H1 (cell line): ENCODE measurements at regions not wholly inside any gene's neighbourhood (a gene's known extent, or its start where the extent isn't known, plus 50 kb on each side); places are given as distances from the start of the nearest gene placed in this dataset.
A peak's percentile ranks its signal among the peaks of the same experiment; 100 is the strongest.

Experiments used
- CTCF ChIA-PET: fragments of 300-600 bp; sonication (Branson Sonifier 250); formaldehyde crosslinking; loops from one replicate; lab custom pipeline; 2021; ENCODE audit not compliant: partially characterized antibody; lab: Charles Lee
- POLR2A ChIA-PET: fragments of 300-600 bp; sonication (Branson Sonifier 250); formaldehyde crosslinking; loops from one replicate; lab custom pipeline; 2021; ENCODE audit warnings: inconsistent platforms; ENCODE audit not compliant: partially characterized antibody; lab: Charles Lee
- DNase-seq, 2 experiments: peaks; one replicate each; pipeline versions ENCODE4 v3.0.0 to v3.0.0-alpha.2; 2010 to 2022; ENCODE audit warnings: low spot score in 2 of 2, low read depth in 1 of 2, mixed read lengths in 1 of 2
- FAIRE-seq: peaks from 2 replicates; lab custom pipeline; 2011; peaks lifted over from hg19 to GRCh38; lab: Jason Lieb, UNC
- H2AFZ ChIP-seq: 2 replicates; pipeline ENCODE4 v1.8.1; 2012; ENCODE audit warnings: low read length, inconsistent platforms
- H2AK5ac ChIP-seq: 2 replicates; pipeline ENCODE4 v1.6.1; 2013; ENCODE audit warnings: low read depth, low read length
- H2BK120ac ChIP-seq: replicated peaks from 2 replicates; pipeline ENCODE3; 2013; ENCODE audit warnings: low read depth, low read length, inconsistent platforms
- H2BK12ac ChIP-seq: 2 replicates; pipeline ENCODE4 v1.6.1; 2013; ENCODE audit warnings: low read depth, low read length
- H2BK15ac ChIP-seq: 2 replicates; pipeline ENCODE4 v1.6.1; 2013; ENCODE audit warnings: low read length
- H2BK20ac ChIP-seq: 2 replicates; pipeline ENCODE4 v1.6.1; 2013; ENCODE audit warnings: low read length
- H2BK5ac ChIP-seq: 2 replicates; pipeline ENCODE4 v1.6.1; 2013; ENCODE audit warnings: low read depth, low read length
- H3K14ac ChIP-seq: 2 replicates; pipeline ENCODE4 v1.6.1; 2013; ENCODE audit warnings: inconsistent platforms; ENCODE audit not compliant: insufficient read length
- H3K18ac ChIP-seq: 2 replicates; pipeline ENCODE4 v1.6.1; 2013; ENCODE audit warnings: low read length; ENCODE audit errors: extremely low read depth
- H3K23ac ChIP-seq: 2 replicates; pipeline ENCODE4 v1.6.1; 2013; ENCODE audit warnings: inconsistent platforms; ENCODE audit not compliant: insufficient read length
- H3K23me2 ChIP-seq: 2 replicates; pipeline ENCODE4 v1.6.1; 2013; ENCODE audit warnings: low read depth, low read length
- H3K27ac ChIP-seq: 2 replicates; pipeline ENCODE4 v1.6.1; 2011; ENCODE audit warnings: low read depth, low read length, inconsistent platforms
- H3K27me3 ChIP-seq, 4 experiments: replicated peaks in 1 of 4; 1 replicate in 1 of 4; 2 replicates in 3 of 4; pipeline versions ENCODE4 v1.6.1 to v1.8.1; 2011 to 2013; ENCODE audit warnings: low read length in 3 of 4, mild to moderate bottlenecking in 3 of 4, inconsistent platforms in 2 of 4, mixed read lengths in 2 of 4, moderate library complexity in 1 of 4; ENCODE audit not compliant: control insufficient read depth in 3 of 4, insufficient read depth in 3 of 4; ENCODE audit errors: extremely low read depth in 1 of 4
- H3K36me3 ChIP-seq, 4 experiments: 2 replicates each; pipeline versions ENCODE4 v1.6.1 to v1.8.1; 2011 to 2013; ENCODE audit warnings: mild to moderate bottlenecking in 4 of 4, low read length in 3 of 4, moderate library complexity in 2 of 4, control low read depth in 1 of 4, inconsistent platforms in 1 of 4; ENCODE audit not compliant: insufficient read depth in 4 of 4, control insufficient read depth in 2 of 4
- H3K4ac ChIP-seq: replicated peaks from 2 replicates; pipeline ENCODE3; 2013; ENCODE audit warnings: low read length, low read depth, mixed read lengths, inconsistent platforms; ENCODE audit not compliant: insufficient read length
- H3K4me1 ChIP-seq, 4 experiments: replicated peaks in 1 of 4; 1 replicate in 1 of 4; 2 replicates in 3 of 4; pipeline versions ENCODE4 v1.6.1 to v1.8.1; 2011 to 2013; ENCODE audit warnings: low read length in 3 of 4, inconsistent platforms in 2 of 4, mixed read lengths in 1 of 4; ENCODE audit not compliant: insufficient read depth in 4 of 4, control insufficient read depth in 3 of 4
- H3K4me2 ChIP-seq, 2 experiments: 2 replicates each; pipeline versions ENCODE4 v1.6.1 to v1.8.1; 2011 to 2013; ENCODE audit warnings: low read depth in 2 of 2, low read length in 2 of 2, control low read depth in 1 of 2, inconsistent platforms in 1 of 2, mild to moderate bottlenecking in 1 of 2; ENCODE audit not compliant: insufficient read depth in 1 of 2
- H3K4me3 ChIP-seq, 4 experiments: fragments of 200-600, 300-600 bp in 1 of 4; sonication (generic), shearing (Covaris generic), sonication (Bioruptor Twin) in 1 of 4; 2 replicates each; pipeline versions ENCODE4 v1.5.1 to v1.8.1; 2011 to 2016; ENCODE audit warnings: low read length in 4 of 4, low read depth in 3 of 4, control low read depth in 2 of 4, inconsistent platforms in 2 of 4, mild to moderate bottlenecking in 2 of 4, mixed read lengths in 1 of 4, moderate library complexity in 1 of 4; ENCODE audit not compliant: insufficient read depth in 2 of 4; ENCODE audit errors: extremely low read depth in 1 of 4
- H3K56ac ChIP-seq: replicated peaks from 2 replicates; pipeline ENCODE3; 2013; ENCODE audit warnings: low read depth, mild to moderate bottlenecking, mixed read lengths, low read length, inconsistent platforms; ENCODE audit not compliant: insufficient read length
- H3K79me1 ChIP-seq: 2 replicates; pipeline ENCODE4 v1.6.1; 2013; ENCODE audit warnings: low read depth, low read length, control low read depth
- H3K79me2 ChIP-seq, 2 experiments: 2 replicates each; pipeline versions ENCODE4 v1.6.1 to v1.8.1; 2012 to 2013; ENCODE audit warnings: low read length in 2 of 2, mild to moderate bottlenecking in 2 of 2, inconsistent platforms in 1 of 2; ENCODE audit not compliant: insufficient read depth in 2 of 2, control insufficient read depth in 1 of 2
- H3K9ac ChIP-seq, 4 experiments: replicated peaks in 1 of 4; 1 replicate in 1 of 4; 2 replicates in 3 of 4; pipeline versions ENCODE4 v1.6.1 to v1.8.1; 2011 to 2013; ENCODE audit warnings: low read depth in 3 of 4, low read length in 3 of 4, control low read depth in 2 of 4, mild to moderate bottlenecking in 2 of 4, moderate library complexity in 2 of 4, inconsistent platforms in 1 of 4; ENCODE audit errors: extremely low read depth in 1 of 4
- H3K9me3 ChIP-seq, 2 experiments: 2 replicates each; pipeline versions ENCODE4 v1.6.1 to v1.8.1; 2012 to 2013; ENCODE audit warnings: mild to moderate bottlenecking in 2 of 2, moderate library complexity in 2 of 2, control low read depth in 1 of 2, inconsistent platforms in 1 of 2, low read depth in 1 of 2, low read length in 1 of 2, mixed read lengths in 1 of 2; ENCODE audit not compliant: insufficient read depth in 2 of 2
- H4K20me1 ChIP-seq, 2 experiments: replicated peaks in 1 of 2; 2 replicates each; pipeline versions ENCODE3 to v1.8.1; 2011 to 2013; ENCODE audit warnings: inconsistent platforms in 2 of 2, low read length in 2 of 2, mild to moderate bottlenecking in 1 of 2; ENCODE audit not compliant: insufficient read depth in 2 of 2, control insufficient read depth in 1 of 2
- H4K5ac ChIP-seq: 2 replicates; pipeline ENCODE4 v1.6.1; 2013; ENCODE audit warnings: low read length, low read depth, mixed read lengths, inconsistent platforms; ENCODE audit not compliant: insufficient read length
- H4K8ac ChIP-seq: 2 replicates; pipeline ENCODE4 v1.8.0; 2013; ENCODE audit warnings: mild to moderate bottlenecking, moderate library complexity, low read length, inconsistent platforms; ENCODE audit not compliant: insufficient read depth; ENCODE audit errors: extremely low read depth
- H4K91ac ChIP-seq: replicated peaks from 2 replicates; pipeline ENCODE3; 2013; ENCODE audit warnings: low read length, mixed read lengths, inconsistent platforms; ENCODE audit not compliant: insufficient read length
- BACH1 ChIP-seq: IDR thresholded peaks from 2 replicates; pipeline ENCODE4 v1.6.1; 2012; ENCODE audit warnings: low read length, improper control_type of control experiment
- BCL11A ChIP-seq, 2 experiments: IDR thresholded peaks; one replicate each; pipeline ENCODE4 v1.6.1; 2011; ENCODE audit warnings: low read depth in 2 of 2, low read length in 2 of 2, mild to moderate bottlenecking in 2 of 2
- BRCA1 ChIP-seq: IDR thresholded peaks from 2 replicates; pipeline ENCODE4 v1.6.1; 2012; ENCODE audit warnings: low read depth, low read length, improper control_type of control experiment
- CEBPB ChIP-seq: IDR thresholded peaks from 2 replicates; pipeline ENCODE4 v1.6.1; 2012; ENCODE audit warnings: low read depth, low read length
- CREB1 ChIP-seq: IDR thresholded peaks from 2 replicates; pipeline ENCODE4 v1.6.1; 2012; ENCODE audit warnings: inconsistent platforms
- MAFK ChIP-seq: IDR thresholded peaks from 2 replicates; pipeline ENCODE4 v1.6.1; 2012; ENCODE audit warnings: low read depth, mild to moderate bottlenecking, improper control_type of control experiment, low read length
- POLR2AphosphoS5 ChIP-seq: IDR thresholded peaks from 2 replicates; pipeline ENCODE4 v1.6.1; 2011; ENCODE audit warnings: low read depth, low read length
- YY1 ChIP-seq: IDR thresholded peaks from 2 replicates; pipeline ENCODE4 v1.6.1; 2011; ENCODE audit warnings: low read depth, mild to moderate bottlenecking, low read length
- WGBS, 2 experiments: shearing (Covaris generic) in 1 of 2; methylation state at CpG; one replicate each; pipeline versions ENCODE4 v1.1.6 to v1.1.7; 2013 to 2015; ENCODE audit warnings: low lambda C conversion rate in 2 of 2, mixed read lengths in 2 of 2, inconsistent platforms in 1 of 2, low coverage in 1 of 2, missing lambda C conversion rate in 1 of 2; ENCODE audit not compliant: insufficient replicate concordance in 2 of 2, insufficient coverage in 1 of 2, insufficient read length in 1 of 2; ENCODE audit errors: extremely low coverage in 1 of 2, missing lambda C conversion rate in 1 of 2; 5-methylcytosine and 5-hydroxymethylcytosine counted together

GRCh38 chr22:49168219-49168813 lies 659.4 kb downstream of the BRD1 start:
- Histone ChIP-seq H2AFZ (no peak overlapping the region), H3K9ac (no peak overlapping the region), H2AK5ac (no peak overlapping the region), H4K91ac (no peak overlapping the region), H3K23ac (no peak overlapping the region), H3K4me1 (no peaks in the 10 kb centered on the region), H3K27ac (no peak overlapping the region), H3K27me3 (no peaks in the 10 kb centered on the region; a peak in 1 of 7 replicates), H4K8ac (no peak overlapping the region), H3K4me3 (no peak overlapping the region), H3K14ac (no peak overlapping the region), H2BK5ac (no peak overlapping the region), H2BK120ac (no peak overlapping the region), H3K9me3 (peaks cover 8 to 12% of the 10 kb centered on the region in 2 experiments; a peak in 3 of 4 replicates), H2BK15ac (no peak overlapping the region), H4K20me1 (no peaks in the 10 kb centered on the region), H2BK20ac (no peak overlapping the region), H3K56ac (no peak overlapping the region), H2BK12ac (no peak overlapping the region), H3K4me2 (no peak overlapping the region), H3K18ac (no peak overlapping the region), H3K4ac (no peak overlapping the region), H3K23me2 (no peaks in the 10 kb centered on the region), H4K5ac (no peak overlapping the region), H3K36me3 (no peaks in the 10 kb centered on the region), H3K79me1 (no peaks in the 10 kb centered on the region), H3K79me2 (no peaks in the 10 kb centered on the region)
- DNase-seq (no peak), FAIRE-seq (no peak)
- ChIA-PET POLR2A (no interaction called here), CTCF (interaction anchor here (1.4 to 2.8 kb wide), 2 partner anchors 101 to 137 kb away, joined by 5 to 14 read pairs; no protein-coding TSS in a partner anchor)
- no peak for TF ChIP-seq YY1
- 0 out of 2 replicates have a peak, but pooled peaks have one; percentile 13 for TF ChIP-seq BACH1
- no peak for TF ChIP-seq MAFK
- TF ChIP-seq CEBPB, result no peak
- no peak for TF ChIP-seq BRCA1
- no peak for TF ChIP-seq BCL11A (IDR thresholded peaks at IDR 0.05; ENCODE audit: low read depth in 2 of 2, low read length in 2 of 2)
- no peak for TF ChIP-seq POLR2AphosphoS5
- TF ChIP-seq CREB1, result no peak
- 95% methylated on average over 32 of the region's 34 CpGs; no CpG with 5 or more reads in 1 of the 2 experiments for WGBS, 2 experiments
